ENCODE measurements at regions not wholly inside any gene's neighbourhood (a gene's known extent, or its start where the extent isn't known, plus 50 kb on each side); places are given as distances from the start of the nearest gene placed in this dataset.

DNA sequence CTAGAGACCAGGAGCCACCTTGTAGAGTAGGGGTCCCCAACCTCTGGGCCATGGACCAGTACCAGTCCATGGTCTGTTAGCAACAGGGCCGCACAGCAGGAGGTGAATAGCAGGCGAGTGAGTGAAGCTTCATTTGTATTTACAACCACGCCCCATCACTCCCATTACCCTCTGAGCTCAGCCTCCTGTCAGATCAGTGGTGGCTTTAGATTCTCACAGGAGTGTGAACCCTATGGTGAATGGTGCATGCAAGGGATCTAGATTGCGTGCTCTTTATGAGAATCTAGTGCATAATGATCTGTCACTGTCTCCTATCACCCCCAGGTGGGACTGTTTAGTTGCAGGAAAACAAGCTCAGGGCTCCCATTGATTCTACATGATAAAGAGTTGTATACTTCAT, 303.6 kb downstream of the KCNRG start:
- intact Hi-C loops (cut with DNase I): no loop called here
- DNase-seq: no peak

DNA sequence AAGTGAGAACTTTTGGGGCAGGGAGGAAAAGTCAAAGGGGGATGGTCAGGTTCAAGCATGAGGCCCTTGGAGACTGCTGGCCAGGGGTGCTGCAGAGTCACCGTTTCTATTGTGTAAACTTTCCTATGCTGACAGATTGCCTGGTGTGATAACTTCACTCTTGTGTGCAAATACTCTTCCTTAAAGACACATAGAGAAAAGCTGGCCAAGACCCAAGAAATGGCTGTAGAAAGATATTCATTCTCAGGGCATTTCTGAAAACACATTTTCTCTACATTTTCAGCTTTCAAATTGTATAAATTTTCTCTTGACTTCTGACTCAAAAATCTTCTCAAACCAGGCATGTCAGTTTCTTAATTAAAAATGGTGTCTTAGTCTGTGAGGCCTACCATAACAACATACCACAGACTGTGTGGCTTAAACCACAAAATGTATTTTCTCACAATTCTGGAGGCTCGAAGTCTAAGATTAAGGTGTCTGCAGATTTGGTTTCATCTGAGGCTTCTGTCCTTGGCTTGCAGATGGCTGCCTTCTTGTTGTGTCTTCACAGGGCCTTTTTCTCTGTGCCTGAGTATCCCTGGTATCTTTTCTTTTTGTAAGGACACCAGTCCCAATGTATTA, 304.5 kb downstream of the KCNRG start:
- DNase-seq: no peak
- intact Hi-C loops (cut with DNase I): no loop called here

DNA sequence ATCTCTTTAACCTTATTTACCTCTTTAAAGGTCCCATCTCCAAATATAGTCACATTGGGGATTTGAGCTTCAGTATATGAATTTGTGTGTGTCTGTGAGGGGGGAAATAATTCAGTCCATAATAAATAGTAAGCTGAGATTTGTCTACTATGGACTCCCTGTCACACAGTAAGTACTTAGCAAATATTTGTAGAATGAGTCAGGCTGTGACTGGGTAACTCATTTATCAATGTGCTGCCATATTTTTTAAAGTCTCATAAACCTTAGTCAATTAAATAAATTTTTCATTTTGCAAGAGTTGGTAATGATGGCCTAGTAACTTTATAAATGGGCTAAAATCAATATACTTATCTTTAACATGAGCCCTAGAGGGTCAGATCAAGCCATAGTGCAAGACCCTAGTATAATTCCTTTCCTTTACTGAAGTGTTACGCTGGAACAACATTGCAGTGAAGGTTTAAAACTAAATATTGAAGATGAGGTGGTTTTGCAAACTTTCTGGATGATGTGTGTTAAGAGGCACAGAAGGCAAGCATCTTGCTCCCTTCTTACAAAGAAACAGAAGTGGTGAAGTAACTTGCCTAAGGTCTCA, 305.1 kb downstream of the KCNRG start:
- DNase-seq: no peak
- intact Hi-C loops (cut with DNase I): no loop called here

DNA sequence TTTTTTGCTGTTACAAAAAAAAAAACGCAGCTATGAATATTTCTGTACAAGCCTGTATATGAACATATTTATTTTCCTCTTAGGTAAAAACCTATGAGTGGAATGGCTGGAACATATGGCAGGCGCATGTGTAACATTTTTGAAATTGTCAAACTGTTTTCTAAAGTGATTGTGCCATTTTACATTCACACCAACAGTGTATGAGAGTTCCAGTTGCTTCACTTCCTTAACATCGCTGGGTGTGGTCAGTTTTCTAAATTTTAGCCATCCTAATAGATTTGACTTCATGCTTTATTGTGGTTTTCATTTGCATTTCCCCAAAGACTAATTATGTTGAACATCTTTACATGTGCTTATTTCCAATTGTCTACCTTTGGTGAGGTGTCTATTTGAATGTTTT, 306.8 kb downstream of the KCNRG start:
- intact Hi-C loops (cut with DNase I): no loop called here
- no peak for DNase-seq

DNA sequence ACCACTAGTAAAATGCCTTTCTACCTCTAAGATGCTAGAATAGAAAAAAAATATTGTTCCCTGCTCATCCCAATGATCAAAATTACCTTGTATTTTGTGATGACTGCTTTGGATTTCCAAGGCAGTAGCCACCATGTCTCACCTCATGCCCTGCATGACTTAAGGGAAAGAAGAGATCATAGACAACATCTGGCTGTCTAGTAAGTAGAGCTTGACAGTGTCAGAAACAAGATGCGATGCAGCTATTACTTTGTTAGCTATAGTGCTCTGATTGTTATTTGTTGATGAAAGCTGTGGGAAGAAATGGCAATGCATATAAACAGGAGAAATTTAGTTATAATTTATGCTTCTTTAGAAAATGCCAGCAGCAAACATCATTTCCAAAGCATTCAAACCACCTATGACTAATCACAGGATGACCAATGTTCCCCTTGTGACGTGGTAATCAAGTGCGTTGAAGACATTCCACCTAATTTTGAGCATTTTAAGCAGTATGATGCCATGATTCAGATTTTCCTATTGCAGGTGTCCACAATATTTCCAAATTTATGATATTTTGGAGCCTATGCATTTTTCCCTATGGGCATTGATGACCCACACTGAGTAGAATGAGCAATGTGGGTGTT, 308.3 kb downstream of the KCNRG start:
- intact Hi-C loops (cut with DNase I): no loop called here
- no peak for DNase-seq

DNA sequence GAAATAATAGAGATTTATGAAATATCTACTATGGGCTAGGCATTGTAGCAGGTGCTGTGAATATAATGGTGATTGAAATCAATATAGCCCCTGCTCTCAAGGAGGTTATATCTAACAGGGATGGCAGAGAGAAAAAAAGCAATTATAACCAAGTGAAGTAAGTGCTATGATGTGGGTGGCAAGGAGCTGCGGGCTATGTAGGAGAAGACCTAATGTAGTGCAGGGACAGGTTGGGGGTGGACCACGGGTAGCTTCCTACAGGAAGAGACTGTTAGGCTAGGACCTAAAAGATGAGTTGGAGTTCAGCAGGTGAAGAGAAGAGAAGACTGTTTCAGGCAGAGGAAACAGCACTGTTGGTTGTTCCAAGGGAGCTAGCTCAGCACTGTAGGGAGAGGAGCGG, 311.0 kb downstream of the KCNRG start:
- intact Hi-C loops (cut with DNase I): no loop called here
- DNase-seq: no peak

DNA sequence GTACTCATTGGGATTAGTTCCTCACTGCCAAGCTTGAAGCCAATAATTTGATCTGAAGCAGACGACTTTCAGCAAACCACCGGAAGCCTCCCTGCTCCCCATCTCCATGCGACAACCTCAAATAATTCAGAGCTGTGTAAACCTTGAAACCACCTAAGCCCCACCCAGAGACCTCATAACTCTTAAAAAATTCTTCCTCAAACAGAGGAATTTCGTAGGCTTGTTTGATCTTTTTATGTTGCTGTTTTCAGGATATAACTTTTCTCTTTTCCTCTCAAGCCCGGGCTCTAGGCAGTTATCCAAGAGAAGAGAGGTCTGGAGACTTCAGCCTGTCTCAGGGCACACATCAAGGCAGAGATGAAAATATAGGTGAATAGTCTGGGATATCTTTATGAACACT, 311.6 kb downstream of the KCNRG start:
- intact Hi-C loops (cut with DNase I): no loop called here

DNA sequence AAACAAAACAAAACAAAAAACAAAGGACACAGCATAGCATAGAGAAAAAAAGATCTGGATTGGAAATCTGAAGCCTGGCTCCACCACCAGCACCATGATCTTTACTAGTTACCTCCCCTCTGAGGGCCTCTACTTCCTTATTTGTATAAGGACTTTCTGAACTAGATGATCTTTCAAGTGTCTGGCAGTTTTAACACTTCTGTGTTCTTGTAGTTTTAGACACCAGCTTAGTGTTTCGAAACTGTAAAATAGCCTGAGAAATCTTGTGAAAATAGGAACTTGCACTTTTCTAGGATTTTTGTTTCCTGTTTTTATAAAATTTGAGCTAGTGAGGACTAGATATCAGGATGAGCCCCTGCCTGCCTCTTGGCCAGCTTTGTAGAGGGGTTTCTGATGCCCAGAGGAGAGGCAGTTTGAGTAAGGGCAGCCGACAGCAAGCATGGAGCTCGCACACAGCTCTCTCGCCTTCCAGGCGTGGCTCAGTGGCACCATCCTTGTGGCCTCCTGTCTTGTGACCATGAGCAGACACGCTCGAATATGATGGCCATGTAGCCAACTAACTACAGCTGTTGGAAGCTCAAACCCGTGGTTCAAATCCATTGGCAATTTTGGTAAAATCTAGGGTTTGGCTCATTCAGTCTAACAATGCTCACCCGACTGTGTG, 319.0 kb downstream of the KCNRG start:
- intact Hi-C loops (cut with DNase I): no loop called here
- peak in 1 of 42 donors; percentile 9 for DNase-seq

More for the DNA sequence above, 311.6 kb downstream of the KCNRG start:
- no peak for DNase-seq

DNA sequence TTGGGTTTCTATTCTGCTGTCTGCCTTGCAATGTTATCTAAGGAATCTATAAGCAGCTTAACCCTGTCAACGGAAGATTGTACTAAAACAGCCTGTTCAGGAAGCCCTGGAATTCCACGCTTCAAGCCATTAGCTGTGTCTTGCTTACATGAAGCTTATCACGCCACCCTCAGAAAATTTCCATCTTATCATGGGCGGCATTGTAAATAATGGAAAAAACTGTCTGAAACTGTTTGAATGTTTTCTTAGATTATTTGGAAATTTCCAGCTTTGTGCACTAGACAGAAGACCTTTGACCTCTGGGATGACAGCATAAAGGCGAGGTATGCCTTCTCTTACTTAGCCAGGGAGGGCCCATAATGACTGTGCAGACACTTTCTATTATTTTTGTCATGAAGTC, 319.7 kb downstream of the KCNRG start:
- intact Hi-C loops (cut with DNase I): no loop called here
- DNase-seq: no peak

DNA sequence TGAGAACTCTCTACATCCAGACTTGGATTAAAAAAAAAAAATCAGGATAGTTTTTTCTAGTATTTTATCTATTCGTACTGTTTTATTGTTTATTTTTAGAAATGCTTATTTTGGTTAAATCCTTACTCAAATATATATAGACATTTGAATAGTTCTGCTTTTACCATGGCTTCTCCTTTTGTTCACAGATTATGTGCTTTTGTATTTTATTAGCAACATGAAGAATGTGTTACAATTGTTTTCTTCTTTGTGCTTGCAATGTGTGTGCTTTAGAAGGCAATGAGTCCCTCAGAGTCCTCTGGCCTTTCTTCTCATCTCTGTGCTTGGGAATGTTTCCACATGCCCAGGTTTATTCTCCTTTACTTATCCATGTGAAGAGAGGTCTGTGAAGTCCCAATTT, 324.0 kb downstream of the KCNRG start:
- intact Hi-C loops (cut with DNase I): no loop called here
- DNase-seq: no peak

DNA sequence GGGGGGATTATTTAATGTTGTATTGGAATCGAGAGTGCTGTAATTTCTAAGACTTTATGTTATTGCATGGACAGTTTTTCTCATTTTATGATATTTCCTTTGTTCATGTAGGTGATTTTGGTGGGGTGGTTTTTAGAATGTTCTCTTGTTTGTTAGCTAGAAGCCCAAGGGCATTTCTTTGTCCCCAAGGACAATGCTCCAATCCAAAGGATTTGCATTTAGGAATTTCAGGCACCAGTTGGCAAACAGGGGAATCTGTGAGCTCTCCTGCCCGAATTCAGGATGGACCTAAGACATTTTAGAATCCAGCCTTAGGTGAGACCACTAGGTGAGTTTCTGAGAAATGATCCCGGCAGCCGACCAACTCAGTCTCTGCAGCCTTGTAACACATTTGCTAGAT, 324.9 kb downstream of the KCNRG start:
- no peak for DNase-seq
- intact Hi-C loops (cut with DNase I): no loop called here

DNA sequence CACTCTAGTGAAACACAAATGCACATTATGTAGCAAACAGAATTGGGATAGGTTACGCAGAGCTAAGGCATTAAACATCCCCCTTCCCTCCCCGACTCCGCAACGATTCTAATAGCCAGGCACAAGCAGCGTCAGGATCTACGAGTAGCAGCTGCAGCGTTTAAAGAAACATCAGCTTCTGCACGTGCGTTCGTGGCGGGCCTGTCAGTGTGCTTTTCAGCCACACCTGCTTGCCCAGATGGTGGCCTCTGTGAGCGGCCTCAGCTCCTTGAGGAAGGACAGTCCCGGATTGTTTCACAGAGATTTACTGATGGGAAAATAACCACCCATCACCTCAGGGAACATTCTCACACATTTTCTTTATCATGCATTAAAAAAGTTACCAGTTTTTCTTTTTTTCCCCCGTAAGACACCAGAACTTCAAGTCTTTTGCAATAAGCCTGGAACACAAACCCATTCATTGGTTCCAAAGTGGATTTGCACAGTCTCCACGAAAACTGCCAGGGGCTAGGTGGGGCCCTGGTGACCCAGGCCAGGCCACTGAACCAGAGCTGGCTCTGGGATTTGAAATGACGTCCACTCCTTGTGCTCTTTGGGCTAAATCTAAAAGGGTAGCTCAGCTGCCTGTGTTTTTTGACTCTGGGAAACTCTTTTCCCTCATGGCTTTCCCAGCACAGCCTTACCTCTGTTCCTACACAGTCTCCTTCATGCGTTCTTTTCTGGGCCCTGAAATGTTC, 325.5 kb downstream of the KCNRG start:
- no peak for DNase-seq
- intact Hi-C loops (cut with DNase I): no loop called here

DNA sequence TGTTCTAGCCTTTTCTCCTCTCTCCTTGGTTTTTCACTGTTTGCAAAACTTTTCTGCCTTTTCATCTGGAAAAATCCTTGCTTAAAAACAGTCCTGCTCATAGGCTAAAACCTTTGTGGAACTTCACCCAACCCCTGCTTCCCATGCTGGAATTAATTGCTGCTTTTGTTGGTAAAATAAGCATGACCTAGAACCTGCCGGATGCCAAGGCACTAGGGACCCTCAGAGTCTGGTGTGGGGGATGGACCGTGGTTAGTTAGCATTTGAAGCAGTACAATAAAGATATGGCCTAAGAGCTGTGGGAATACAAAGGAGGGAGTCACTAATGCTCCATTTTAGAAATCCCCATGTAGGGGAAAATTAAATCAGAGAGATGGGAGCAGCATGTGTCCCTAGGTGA, 326.3 kb downstream of the KCNRG start:
- DNase-seq: no peak
- intact Hi-C loops (cut with DNase I): no loop called here

DNA sequence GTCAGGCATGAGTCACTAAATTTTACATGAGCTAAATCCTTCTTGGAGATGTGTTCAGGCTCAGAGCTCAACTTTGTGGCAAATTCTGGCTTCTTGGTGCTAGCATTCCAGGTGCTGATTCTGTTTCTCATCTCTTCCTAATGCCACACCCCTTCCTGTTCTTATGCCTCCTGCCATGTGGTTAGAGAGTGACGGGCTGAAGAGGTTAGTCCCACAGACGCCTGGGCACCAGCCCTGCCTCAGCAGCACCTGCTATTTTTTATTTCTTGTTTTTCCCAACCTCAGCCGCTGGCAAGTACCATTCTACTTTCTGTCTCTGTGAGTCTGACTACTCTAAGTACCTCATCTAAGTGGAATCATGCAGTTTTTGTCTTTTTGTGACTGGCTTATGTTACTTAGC, 329.5 kb downstream of the KCNRG start:
- no peak for DNase-seq
- intact Hi-C loops (cut with DNase I): no loop called here

DNA sequence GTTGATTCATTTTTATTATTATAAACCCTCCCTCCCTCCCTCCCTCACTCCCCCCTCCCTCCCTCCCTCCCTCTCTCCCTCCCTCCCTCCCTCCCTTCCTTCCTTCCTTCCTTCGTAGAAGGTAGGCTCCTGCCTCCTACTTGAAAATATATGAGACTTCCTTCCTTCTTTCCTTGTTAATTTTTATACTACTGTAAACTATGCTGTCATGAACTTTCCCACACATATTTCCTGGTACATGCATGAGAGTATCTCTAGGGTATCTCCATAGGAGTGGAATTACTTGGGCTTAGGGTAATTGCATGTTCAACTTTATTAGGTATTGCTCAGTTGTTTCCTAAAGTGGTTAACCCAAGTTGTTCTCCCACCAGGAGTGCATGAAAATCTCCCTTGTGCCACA, 330.6 kb downstream of the KCNRG start:
- DNase-seq: no peak

DNA sequence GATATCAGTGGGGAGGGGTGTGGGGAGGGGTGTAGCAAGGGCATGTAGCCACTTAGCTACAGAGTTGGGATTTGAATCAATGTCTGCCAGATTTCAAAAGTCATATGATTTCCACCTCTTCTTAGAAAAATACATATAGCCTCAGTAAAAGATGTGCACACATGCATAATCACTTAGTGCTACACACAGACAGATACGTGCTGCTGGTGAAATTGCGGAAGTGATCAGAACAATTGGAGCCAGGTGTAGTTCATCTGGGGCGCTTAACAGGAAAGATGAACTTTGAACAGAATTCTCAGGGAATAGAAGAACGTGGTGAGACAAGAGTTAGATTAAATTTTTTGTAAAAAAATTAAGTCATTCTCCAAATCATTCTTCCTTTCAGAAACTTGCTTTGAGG, 333.1 kb downstream of the KCNRG start:
- intact Hi-C loops (cut with DNase I): no loop called here
- DNase-seq: no peak

More for the DNA sequence above, 330.6 kb downstream of the KCNRG start:
- intact Hi-C loops (cut with DNase I): no loop called here

DNA sequence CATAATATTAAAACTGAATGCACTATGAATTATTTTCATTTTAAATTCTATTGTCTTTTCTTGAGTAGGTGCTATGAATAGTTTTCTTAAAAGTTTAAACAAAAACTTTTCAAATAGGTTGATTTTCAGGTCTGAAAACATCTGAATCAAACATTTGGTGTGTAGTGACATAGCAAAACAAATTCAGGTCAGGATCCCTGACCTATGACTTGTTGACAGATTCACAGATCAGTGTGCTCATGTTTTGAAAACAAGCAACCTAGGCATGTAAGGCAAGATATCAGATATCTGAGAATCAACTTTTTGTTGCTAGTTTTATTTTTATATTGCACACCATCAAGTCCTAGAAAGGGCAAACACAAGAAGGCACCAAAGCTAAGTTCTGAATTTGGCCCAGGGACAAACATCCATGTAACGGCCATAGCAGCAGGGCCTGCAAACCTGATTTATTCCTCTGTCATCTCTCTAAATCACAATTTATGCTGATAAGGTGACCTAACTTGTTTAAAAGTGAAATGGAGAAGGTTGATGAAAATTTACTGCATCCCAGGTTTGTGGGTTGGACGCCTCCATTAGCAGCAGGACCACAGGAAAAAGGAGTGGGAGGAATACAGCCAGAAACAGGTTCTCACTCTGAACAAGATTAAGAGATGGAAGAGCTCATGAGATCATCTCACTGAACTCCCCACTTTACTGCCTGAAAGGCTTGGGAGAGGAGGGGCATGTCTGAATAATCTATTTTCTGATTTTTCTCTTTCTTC, 337.7 kb downstream of the KCNRG start:
- no peak for DNase-seq
- intact Hi-C loops (cut with DNase I): no loop called here

DNA sequence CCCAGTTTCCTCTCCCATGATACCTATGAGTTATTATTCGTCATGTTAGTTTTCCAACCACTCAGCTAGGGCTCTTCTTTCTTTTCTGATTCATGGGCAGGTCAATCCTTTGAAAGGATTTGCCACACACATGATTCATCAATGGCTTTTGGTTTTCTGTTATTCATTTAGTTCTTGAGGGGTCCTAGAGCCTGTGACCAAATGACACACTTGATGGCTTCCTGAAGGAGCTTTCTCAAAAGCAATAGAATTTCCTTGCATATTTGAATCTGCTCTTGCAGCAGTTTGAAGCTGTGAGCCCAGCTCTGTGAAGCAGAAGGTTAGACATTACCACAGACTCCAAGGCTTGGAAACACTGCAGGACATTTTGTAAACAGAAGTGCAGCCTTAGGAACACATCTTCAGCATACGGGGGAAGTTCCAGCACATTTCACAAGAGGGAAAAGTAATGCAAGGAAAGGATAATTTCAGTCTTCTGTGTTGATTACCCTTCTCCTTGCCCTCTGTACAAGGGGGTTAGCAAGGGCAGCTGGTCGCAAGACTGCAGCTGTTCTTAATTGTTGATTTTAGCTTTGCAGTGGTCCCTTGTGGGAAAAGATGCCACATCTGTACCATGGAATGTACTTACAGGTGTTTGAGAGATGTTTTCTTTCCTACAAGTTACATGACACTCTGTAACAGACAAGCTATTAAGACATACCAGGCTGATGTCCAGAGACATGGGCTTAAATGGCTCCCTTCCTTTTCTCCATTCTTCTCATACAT, 338.6 kb downstream of the KCNRG start:
- intact Hi-C loops (cut with DNase I): no loop called here
- no peak for DNase-seq

Data from head of caudate nucleus (tissue), 42 donors.